LNCAP (cell line): ENCODE measurements at regions not wholly inside any gene's neighbourhood (a gene's known extent, or its start where the extent isn't known, plus 50 kb on each side); places are given as distances from the start of the nearest gene placed in this dataset.

Experiments used
- TF ChIP-seq, protein P1 (sequence below): fragments of 450-650 bp; IDR thresholded peaks from 2 replicates; pipeline ENCODE4 v1.5.1; 2017; ENCODE audit warnings: mild to moderate bottlenecking

DNA sequence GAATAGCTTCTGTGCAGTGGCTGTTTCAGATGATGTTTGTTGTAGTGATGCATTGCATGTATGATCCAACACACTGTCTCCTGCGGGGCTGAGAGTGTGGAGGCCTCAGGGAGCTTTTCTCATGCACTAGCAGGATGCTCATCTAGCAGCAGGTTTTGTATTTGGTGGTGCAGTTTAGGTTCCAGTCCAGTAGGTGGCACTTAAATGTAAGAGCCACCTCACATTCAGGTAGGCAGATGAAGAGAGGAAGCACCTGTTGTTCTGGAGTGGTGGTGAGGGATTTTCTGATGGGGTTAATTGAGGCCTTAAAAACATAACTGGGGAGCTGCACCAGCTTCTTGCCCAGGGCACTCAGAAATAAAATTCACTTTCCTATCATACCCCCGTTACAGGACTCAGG, 300.9 kb downstream of the SPIN4 start:
- TF ChIP-seq, protein P1, sequence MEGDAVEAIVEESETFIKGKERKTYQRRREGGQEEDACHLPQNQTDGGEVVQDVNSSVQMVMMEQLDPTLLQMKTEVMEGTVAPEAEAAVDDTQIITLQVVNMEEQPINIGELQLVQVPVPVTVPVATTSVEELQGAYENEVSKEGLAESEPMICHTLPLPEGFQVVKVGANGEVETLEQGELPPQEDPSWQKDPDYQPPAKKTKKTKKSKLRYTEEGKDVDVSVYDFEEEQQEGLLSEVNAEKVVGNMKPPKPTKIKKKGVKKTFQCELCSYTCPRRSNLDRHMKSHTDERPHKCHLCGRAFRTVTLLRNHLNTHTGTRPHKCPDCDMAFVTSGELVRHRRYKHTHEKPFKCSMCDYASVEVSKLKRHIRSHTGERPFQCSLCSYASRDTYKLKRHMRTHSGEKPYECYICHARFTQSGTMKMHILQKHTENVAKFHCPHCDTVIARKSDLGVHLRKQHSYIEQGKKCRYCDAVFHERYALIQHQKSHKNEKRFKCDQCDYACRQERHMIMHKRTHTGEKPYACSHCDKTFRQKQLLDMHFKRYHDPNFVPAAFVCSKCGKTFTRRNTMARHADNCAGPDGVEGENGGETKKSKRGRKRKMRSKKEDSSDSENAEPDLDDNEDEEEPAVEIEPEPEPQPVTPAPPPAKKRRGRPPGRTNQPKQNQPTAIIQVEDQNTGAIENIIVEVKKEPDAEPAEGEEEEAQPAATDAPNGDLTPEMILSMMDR: peak; percentile 19; the same call in 1 of the 2 replicates

DNA sequence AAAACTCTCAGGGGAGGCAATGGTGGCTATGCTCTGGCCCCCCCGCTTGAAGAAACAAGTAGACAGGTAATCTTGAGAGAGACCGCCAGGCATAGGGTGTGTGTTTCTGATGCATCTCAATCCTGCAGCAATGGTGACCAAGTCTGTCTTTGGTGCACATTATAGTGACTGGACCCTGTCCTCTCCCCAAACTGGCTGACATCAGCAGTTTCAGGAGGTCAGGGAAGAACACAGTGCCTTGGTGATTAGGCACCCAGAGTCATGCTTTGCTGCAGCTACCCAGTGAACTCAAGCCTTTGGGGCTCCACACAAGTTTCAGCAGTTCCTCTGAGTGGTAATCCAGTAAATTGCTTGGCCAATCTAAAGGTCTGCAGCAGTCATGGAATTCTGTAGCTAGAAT, 318.3 kb downstream of the SPIN4 start:
- TF ChIP-seq, protein P1: no peak

DNA sequence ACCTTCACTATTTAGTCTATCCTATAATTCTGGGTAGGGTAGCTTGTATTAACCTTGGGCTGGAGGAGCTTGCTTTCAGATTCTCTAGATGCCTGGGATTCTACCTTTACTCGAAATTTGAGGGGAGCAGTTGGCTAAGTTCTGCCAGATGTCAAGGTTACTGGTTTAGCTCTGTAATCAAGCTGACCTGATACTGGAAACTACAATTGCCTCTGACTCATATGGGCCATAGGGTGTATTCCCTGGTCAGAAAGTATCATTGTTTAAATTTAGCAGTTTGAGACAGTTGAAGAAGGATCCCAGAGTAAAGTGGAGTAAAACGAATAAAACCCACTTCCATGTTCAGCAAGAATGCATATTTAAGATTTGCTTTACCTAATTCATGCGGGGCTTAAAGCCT, 337.6 kb downstream of the SPIN4 start:
- TF ChIP-seq, protein P1: no peak

DNA sequence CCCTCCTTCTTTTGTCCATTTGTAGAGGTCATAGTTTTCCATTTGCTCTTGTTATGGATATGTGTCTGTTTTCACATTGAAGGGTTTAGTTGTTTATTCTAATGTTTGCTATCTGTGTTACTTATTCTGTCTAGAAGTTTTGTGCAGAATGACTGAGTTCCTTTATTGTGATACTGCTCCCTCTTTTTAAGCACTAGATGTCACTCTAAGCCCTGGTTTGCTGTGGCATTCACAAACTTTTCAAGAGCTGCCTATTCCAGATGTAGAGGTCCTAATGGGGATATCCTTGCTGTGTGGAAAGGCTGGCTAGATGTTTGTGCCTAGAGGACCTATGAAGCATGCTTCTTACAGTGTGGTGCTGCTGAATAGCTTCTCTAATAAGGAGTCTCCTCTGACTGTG, 338.6 kb downstream of the SPIN4 start:
- TF ChIP-seq, protein P1: no peak
